ENCODE measurements at regions not wholly inside any gene's neighbourhood (a gene's known extent, or its start where the extent isn't known, plus 50 kb on each side); places are given as distances from the start of the nearest gene placed in this dataset.
"Not testable (repeated sequence)": the region's sequence is repeated elsewhere in the genome, so short reads cannot be mapped to it uniquely, and the experiment has no call there.

DNA sequence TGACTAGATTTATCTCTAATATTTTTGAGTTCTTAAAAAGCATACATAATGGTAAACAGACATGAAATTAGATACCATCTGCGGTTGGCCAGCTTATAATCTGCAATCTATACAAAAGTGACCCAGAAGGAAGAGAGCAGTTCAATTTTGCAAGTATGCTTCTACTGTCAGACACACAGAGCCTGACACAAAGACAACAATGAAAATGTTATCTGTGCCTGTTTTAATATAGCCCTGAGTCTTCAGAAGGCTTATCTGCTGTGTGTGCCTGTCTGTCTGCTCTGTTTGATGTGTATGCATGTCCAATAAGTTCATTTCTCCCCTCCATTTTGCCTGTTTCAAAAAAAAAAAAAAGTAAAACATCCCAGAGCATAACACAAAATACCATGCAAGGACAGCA is 73.3 kb upstream of the FHIP2A start:
- no peaks in the 10 kb centered on the region for H3K36me3 Mint-ChIP-seq (ENCODE audit: low read depth)
- no peak for ATAC-seq (ENCODE audit: low read depth)
- intact Hi-C loops (cut with micrococcal nuclease), result no loop called here
- peaks cover 17% of the 10 kb centered on the region for H3K27me3 Mint-ChIP-seq
- ChIA-PET CTCF (no interaction called here), POLR2A (no interaction called here)
- no peak overlapping the region for H3K4me3 Mint-ChIP-seq
- H3K4me1 Mint-ChIP-seq, result no peaks in the 10 kb centered on the region
- no peak overlapping the region for H3K27ac Mint-ChIP-seq
- DNase-seq, result no peak
- TF ChIP-seq, protein P1, sequence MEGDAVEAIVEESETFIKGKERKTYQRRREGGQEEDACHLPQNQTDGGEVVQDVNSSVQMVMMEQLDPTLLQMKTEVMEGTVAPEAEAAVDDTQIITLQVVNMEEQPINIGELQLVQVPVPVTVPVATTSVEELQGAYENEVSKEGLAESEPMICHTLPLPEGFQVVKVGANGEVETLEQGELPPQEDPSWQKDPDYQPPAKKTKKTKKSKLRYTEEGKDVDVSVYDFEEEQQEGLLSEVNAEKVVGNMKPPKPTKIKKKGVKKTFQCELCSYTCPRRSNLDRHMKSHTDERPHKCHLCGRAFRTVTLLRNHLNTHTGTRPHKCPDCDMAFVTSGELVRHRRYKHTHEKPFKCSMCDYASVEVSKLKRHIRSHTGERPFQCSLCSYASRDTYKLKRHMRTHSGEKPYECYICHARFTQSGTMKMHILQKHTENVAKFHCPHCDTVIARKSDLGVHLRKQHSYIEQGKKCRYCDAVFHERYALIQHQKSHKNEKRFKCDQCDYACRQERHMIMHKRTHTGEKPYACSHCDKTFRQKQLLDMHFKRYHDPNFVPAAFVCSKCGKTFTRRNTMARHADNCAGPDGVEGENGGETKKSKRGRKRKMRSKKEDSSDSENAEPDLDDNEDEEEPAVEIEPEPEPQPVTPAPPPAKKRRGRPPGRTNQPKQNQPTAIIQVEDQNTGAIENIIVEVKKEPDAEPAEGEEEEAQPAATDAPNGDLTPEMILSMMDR (IDR thresholded peaks at IDR 0.05), result no peak
- H3K9me3 Mint-ChIP-seq, result no peaks in the 10 kb centered on the region

DNA sequence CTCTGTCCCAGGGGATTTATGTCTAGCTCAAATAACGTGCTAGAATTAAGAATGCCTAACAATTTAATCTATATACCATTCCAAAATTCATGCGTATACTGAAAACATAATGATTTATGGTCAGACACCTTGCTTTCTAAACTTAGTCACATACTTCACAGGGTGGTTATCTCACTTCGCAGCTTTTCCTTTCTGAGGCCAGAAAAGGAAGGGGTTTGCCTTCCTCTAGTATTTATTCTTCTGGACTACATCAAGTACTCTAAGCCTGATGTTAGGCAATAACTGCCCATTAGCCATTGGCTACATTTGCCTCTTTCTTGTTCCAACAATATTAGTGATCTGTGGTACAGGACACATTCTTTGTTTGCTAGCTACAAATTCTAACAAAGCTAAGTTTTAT is 72.6 kb upstream of the FHIP2A start:
- ChIA-PET POLR2A (no interaction called here), CTCF (no interaction called here)
- intact Hi-C loops (cut with micrococcal nuclease), result no loop called here
- ATAC-seq (ENCODE audit: low read depth) (no peak), DNase-seq (no peak)
- Mint-ChIP-seq H3K36me3 (ENCODE audit: low read depth) (no peaks in the 10 kb centered on the region), H3K4me1 (no peaks in the 10 kb centered on the region), H3K27me3 (peaks cover 17% of the 10 kb centered on the region), H3K4me3 (no peak overlapping the region), H3K9me3 (no peaks in the 10 kb centered on the region), H3K27ac (no peak overlapping the region)
- TF ChIP-seq, protein P1 (IDR thresholded peaks at IDR 0.05), result no peak

DNA sequence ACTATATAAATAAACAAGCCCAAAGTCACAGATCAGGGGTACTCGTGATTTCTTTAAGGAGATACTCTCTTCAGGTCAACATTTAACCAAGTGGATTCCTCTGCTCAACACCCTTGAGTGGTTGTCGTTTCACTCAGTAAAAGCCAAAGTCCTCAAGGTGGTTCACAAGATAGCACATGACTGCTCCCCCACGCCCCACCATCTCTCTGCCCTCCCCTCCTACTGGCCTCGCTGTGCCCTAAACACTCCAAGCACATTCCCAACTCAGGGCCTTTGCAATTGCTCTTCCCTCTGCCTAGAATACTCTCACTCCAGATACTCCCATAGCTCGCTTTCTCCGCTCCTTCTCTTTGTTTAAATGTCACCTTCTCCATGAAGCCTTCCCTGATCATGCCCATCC is 72.1 kb upstream of the FHIP2A start:
- ATAC-seq (ENCODE audit: low read depth) (no peak), DNase-seq (no peak)
- Mint-ChIP-seq H3K27me3 (peaks cover 17% of the 10 kb centered on the region), H3K36me3 (ENCODE audit: low read depth) (no peaks in the 10 kb centered on the region), H3K4me1 (no peaks in the 10 kb centered on the region), H3K27ac (no peak overlapping the region), H3K9me3 (no peaks in the 10 kb centered on the region), H3K4me3 (no peak overlapping the region)
- intact Hi-C loops (cut with micrococcal nuclease), result no loop called here
- TF ChIP-seq, protein P1 (IDR thresholded peaks at IDR 0.05), result no peak
- CTCF ChIA-PET, result no interaction called here
- POLR2A ChIA-PET, result no interaction called here

DNA sequence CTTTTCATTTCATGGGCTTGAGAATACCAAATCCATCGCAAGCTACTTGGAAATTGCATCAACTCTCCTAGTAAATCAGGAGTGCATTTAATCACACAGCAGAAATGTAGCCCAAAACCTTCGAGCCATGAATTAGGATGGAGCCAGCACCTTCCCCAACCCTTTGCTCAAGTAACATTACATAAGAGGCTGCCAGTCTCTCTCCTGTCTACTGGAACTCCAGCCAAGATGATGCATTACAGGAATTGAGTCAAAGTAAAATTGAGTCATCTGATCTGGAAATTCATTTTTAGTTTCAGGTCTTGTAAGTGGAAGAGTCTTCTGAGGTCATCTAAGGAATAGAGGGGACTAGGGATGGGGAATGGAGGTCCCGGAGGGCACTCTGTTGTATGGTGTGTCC is 69.7 kb upstream of the FHIP2A start:
- H3K27me3 Mint-ChIP-seq, result peaks cover 14% of the 10 kb centered on the region
- H3K27ac Mint-ChIP-seq, result no peak overlapping the region
- POLR2A ChIA-PET, result no interaction called here
- H3K4me3 Mint-ChIP-seq, result no peak overlapping the region
- intact Hi-C loops (cut with micrococcal nuclease), result no loop called here
- H3K9me3 Mint-ChIP-seq, result no peaks in the 10 kb centered on the region
- CTCF ChIA-PET, result no interaction called here
- TF ChIP-seq, protein P1 (IDR thresholded peaks at IDR 0.05), result no peak
- DNase-seq (no peak), ATAC-seq (ENCODE audit: low read depth) (no peak)
- no peaks in the 10 kb centered on the region for H3K4me1 Mint-ChIP-seq
- no peaks in the 10 kb centered on the region for H3K36me3 Mint-ChIP-seq (ENCODE audit: low read depth)

DNA sequence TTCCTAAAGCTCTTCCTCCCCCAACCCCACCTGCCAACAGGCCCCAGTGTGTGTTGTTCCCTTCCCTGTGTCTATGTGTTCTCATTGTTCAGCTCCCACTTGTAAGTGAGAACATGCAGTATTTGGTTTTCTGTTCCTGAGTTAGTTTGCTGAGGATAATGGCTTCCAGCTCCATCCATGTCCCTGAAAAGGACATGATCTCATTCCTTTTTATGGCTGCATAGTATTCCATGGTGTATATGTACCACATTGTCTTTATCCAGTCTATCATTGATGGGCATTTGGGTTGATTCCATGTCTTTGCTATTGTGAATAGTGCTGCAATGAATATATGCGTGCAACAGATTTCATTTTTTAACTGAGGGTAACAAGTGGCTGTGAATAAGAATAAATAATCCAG is 69.0 kb upstream of the FHIP2A start:
- DNase-seq; ATAC-seq (ENCODE audit: low read depth); H3K36me3 Mint-ChIP-seq (ENCODE audit: low read depth); POLR2A ChIA-PET; H3K4me1 Mint-ChIP-seq; H3K9me3 Mint-ChIP-seq; H3K4me3 Mint-ChIP-seq; intact Hi-C loops (cut with micrococcal nuclease); CTCF ChIA-PET; H3K27ac Mint-ChIP-seq: not testable (repeated sequence)
- H3K27me3 Mint-ChIP-seq, result peaks cover 12% of the 10 kb centered on the region

DNA sequence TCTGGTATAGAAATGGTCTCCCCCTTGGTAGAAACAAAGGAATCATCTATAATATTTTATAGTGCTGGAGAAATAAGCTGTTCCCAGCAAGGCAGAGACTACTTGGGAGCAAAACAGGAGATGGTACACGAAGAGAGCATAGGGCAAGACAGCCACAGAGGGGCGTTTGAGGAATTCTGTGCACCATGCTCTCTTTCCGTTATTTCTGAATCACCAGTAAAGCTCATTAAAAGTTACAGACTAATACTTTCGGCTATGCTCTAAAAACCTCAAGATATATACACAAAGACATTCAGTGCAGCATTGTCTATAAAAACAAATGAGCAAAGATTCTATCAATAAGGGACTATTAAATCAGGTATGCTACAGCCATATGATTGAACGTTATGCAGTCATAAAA is 68.5 kb upstream of the FHIP2A start:
- no peak overlapping the region for H3K4me3 Mint-ChIP-seq
- H3K27me3 Mint-ChIP-seq, result peaks cover 12% of the 10 kb centered on the region
- POLR2A ChIA-PET, result no interaction called here
- H3K4me1 Mint-ChIP-seq, result no peaks in the 10 kb centered on the region
- ATAC-seq (ENCODE audit: low read depth) (no peak), DNase-seq (no peak)
- no peaks in the 10 kb centered on the region for H3K36me3 Mint-ChIP-seq (ENCODE audit: low read depth)
- intact Hi-C loops (cut with micrococcal nuclease), result no loop called here
- H3K27ac Mint-ChIP-seq, result no peak overlapping the region
- no peaks in the 10 kb centered on the region for H3K9me3 Mint-ChIP-seq
- CTCF ChIA-PET, result no interaction called here
- TF ChIP-seq, protein P1 (IDR thresholded peaks at IDR 0.05), result no peak

Measured in activated B cell treated with CpG ODN at 0.5 μM for 24 hours (primary cell).